OCI-LY7 (cell line): ENCODE measurements at regions not wholly inside any gene's neighbourhood (a gene's known extent, or its start where the extent isn't known, plus 50 kb on each side); places are given as distances from the start of the nearest gene placed in this dataset.

Experiments
- EZH2phosphoT487 ChIP-seq: fragments of 200-600 bp; sonication (generic); IDR thresholded peaks from 2 replicates; pipeline ENCODE4 v1.6.1; 2018; ENCODE audit warnings: low read depth, borderline replicate concordance, mild to moderate bottlenecking, mixed run types, antibody characterized with exemption, low read length, moderate library complexity, mixed read lengths
- TF ChIP-seq, protein P1 (sequence below): fragments of 200-600 bp; sonication (generic); conservative IDR thresholded peaks from 2 replicates; pipeline ENCODE4 v1.5.1; 2014; ENCODE audit warnings: mild to moderate bottlenecking, antibody characterized with exemption, low read length, moderate library complexity, mixed read lengths

DNA sequence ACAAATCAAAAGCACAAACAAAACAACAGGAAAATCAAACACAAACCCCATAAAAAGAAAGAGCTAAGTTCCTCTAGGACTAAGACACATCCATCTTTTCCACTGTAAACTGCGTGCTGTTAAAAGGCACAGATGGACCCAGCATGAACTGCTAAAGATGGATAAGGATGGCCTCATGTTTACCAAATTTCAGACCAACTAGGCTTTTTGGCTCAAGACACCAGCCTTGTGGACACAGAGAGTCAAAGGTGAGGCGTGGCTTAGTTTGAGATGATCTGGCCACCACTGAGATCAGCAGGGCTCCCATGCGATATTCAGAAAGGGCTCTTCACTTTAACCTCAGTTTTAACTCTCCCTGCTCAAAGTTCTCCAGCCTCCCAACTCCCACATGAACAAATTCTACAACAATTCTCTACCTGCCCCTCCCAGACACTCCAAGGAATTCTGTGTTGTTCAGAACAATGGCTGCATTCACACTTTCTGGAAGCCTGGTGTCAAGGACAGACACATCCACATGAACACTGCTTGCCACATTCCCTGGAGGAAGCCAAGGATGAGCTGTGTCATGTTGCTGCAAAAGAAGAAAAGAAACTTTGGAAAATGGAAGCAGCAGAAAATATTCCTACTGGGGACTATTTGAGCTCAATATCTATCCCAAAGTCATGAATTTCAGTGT, 198.4 kb upstream of the LRRN1 start:
- TF ChIP-seq, protein P1, sequence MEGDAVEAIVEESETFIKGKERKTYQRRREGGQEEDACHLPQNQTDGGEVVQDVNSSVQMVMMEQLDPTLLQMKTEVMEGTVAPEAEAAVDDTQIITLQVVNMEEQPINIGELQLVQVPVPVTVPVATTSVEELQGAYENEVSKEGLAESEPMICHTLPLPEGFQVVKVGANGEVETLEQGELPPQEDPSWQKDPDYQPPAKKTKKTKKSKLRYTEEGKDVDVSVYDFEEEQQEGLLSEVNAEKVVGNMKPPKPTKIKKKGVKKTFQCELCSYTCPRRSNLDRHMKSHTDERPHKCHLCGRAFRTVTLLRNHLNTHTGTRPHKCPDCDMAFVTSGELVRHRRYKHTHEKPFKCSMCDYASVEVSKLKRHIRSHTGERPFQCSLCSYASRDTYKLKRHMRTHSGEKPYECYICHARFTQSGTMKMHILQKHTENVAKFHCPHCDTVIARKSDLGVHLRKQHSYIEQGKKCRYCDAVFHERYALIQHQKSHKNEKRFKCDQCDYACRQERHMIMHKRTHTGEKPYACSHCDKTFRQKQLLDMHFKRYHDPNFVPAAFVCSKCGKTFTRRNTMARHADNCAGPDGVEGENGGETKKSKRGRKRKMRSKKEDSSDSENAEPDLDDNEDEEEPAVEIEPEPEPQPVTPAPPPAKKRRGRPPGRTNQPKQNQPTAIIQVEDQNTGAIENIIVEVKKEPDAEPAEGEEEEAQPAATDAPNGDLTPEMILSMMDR = no peak
- no peak for TF ChIP-seq EZH2phosphoT487
